HUES6 (cell line): ENCODE measurements at regions not wholly inside any gene's neighbourhood (a gene's known extent, or its start where the extent isn't known, plus 50 kb on each side); places are given as distances from the start of the nearest gene placed in this dataset.

Experiments used
- H3K27ac ChIP-seq: 2 replicates; pipeline ENCODE4 v1.7.0; 2013; ENCODE audit warnings: low read depth, mild to moderate bottlenecking, low read length, inconsistent platforms
- H3K27me3 ChIP-seq: 2 replicates; pipeline ENCODE4 v1.6.1; 2013; ENCODE audit warnings: low read length; ENCODE audit not compliant: control insufficient read depth, insufficient read depth
- H3K36me3 ChIP-seq: 2 replicates; pipeline ENCODE4 v1.6.1; 2013; ENCODE audit warnings: low read length; ENCODE audit not compliant: control insufficient read depth, insufficient read depth
- H3K4me1 ChIP-seq: 2 replicates; pipeline ENCODE4 v1.6.1; 2013; ENCODE audit warnings: low read length; ENCODE audit not compliant: control insufficient read depth, insufficient read depth
- H3K4me3 ChIP-seq: 2 replicates; pipeline ENCODE4 v1.5.1; 2013; ENCODE audit warnings: low read depth, low read length
- H3K9ac ChIP-seq: one replicate; pipeline ENCODE4 v1.6.1; 2013; ENCODE audit warnings: mild to moderate bottlenecking, low read length
- H3K9me3 ChIP-seq: 2 replicates; pipeline ENCODE4 v1.6.1; 2013; ENCODE audit warnings: low read depth, low read length; ENCODE audit not compliant: control insufficient read depth, insufficient read depth

DNA sequence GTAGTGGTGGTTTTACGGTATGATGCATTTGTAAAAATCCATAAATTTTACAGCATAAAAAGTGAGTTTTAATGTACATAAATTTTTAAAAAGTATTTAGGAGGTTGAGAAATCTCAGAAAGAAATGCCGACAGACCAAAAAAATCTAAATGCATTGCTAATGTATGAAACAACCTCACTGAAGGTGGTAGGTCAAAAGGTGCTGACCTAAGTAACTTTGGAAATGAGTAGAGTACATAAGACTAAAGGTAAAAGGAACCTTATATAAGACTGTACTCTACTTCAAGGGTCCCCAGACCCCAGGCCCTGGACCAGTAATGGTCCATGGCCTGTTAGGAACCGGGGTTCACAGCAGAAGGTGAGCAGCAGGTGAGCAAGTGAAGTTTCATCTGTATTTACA lies 163.4 kb downstream of the COL6A3 start:
- no peaks in the 10 kb centered on the region; the same call in 1 of the 2 replicates for H3K9me3 ChIP-seq
- no peak overlapping the region for H3K9ac ChIP-seq
- no peak overlapping the region for H3K4me3 ChIP-seq
- H3K27ac ChIP-seq: no peak overlapping the region
- H3K36me3 ChIP-seq: no peaks in the 10 kb centered on the region
- H3K27me3 ChIP-seq: no peaks in the 10 kb centered on the region
- no peaks in the 10 kb centered on the region for H3K4me1 ChIP-seq

DNA sequence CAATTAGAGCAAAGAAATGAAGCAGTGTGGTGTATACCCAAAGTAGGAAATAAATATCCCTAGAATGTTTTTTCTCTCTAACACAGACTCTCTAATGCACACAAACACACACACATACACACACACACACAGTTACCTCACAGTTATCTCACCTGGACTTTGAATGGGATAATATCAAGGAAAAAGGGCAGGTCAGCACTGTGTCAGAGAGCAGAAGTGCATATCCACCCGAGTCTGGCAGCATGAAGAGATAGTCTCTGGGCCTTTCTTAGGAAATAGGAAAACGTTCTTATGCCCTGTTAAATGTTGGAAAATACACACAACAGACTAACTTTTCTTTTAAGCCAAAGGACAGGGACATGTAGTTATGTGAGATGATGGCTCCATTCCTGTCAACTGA lies 162.0 kb downstream of the COL6A3 start:
- no peak overlapping the region for H3K4me3 ChIP-seq
- H3K9ac ChIP-seq: no peak overlapping the region
- H3K36me3 ChIP-seq: no peaks in the 10 kb centered on the region
- no peaks in the 10 kb centered on the region for H3K4me1 ChIP-seq
- H3K9me3 ChIP-seq: no peaks in the 10 kb centered on the region; the same call in 1 of the 2 replicates
- no peaks in the 10 kb centered on the region for H3K27me3 ChIP-seq
- no peak overlapping the region for H3K27ac ChIP-seq

DNA sequence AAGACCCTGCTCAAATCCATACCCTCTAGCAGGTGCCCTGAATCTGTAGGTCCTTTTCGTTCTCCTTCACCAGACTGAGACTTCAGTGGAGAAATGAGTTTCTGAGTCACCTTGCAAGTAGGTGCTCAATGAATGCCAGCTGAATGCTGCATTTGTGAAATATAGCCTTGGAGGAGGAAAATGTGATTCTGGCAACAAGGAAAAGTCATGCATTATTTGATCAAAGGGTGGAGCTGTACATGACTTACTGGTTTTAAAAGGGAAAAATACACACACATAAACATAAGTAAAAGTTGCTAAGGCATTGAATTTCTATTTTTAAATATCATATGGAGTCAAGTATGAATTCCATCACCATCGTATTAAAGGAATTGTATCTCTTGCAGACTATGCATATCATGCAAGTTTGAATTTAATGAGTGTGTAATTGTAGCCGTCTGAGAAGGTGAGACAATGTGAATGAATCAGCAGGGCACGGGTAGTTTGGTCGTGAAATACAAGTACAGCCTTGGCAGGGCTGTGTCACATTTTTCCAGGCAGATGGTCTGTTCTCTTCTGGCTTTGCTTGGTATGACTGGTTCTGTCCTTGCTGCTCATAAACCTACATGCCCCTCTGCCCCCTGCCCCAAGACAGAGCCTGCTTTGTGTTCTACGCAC lies 160.8 kb downstream of the COL6A3 start:
- no peak overlapping the region for H3K9ac ChIP-seq
- no peak overlapping the region for H3K4me3 ChIP-seq
- no peak overlapping the region for H3K27ac ChIP-seq
- H3K36me3 ChIP-seq: no peaks in the 10 kb centered on the region
- no peaks in the 10 kb centered on the region for H3K27me3 ChIP-seq
- H3K4me1 ChIP-seq: no peaks in the 10 kb centered on the region
- H3K9me3 ChIP-seq: no peaks in the 10 kb centered on the region; the same call in 1 of the 2 replicates

DNA sequence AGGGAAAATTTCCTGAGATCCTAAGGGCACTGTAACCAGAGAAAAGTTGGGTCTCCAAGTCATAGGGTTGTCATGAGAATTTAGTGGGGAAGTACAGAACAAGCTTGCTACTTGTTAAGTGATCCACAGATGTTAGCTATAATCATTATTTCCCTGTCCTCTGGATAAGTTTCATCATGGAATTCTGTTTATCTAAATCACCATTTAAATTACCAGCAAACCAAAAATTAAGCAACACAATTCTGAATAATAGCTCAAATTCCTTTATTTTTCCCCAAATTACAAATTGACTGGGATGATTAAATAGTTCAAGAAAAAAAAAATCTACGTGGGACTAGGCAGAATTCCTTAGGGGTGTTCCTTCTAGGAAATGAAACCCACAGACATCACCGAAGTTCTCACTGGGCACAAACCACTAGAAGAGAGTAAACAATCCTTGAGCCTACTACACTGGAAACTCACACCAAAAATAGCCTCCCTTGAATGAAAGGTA lies 159.5 kb downstream of the COL6A3 start:
- H3K4me3 ChIP-seq: no peak overlapping the region
- no peaks in the 10 kb centered on the region for H3K4me1 ChIP-seq
- no peaks in the 10 kb centered on the region for H3K36me3 ChIP-seq
- no peaks in the 10 kb centered on the region for H3K27me3 ChIP-seq
- H3K9ac ChIP-seq: no peak overlapping the region
- H3K9me3 ChIP-seq: no peaks in the 10 kb centered on the region
- no peak overlapping the region for H3K27ac ChIP-seq

DNA sequence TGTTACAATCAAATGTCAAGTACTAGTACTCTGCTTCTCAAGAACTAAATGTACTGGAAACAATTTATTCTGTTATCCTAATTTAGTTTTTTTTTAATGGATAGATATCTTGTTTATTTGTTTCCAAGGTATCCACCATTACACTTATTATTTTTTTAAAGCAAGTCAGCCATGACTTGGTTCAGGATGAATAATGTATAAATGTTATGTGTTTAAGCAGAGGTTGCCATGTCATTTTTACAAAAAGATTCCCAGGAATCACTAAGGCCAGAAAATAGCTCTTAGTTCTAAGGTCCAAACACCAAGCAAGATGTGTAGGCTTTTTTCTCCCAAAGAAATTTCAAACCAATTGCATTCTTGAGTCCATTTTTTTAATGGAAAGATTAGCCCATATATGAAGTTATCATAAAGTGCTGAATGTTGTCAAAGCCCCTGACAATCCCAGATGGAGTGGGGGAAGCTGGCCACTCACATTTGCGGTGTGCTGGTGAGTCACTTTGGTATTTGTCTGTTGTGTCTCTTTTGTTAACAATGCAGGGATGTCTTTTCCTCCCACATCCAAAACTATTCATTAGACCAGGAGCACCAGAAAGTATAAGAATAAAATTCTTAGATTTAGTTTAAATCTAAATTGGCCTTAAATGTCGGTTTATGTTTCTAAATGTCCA lies 158.9 kb downstream of the COL6A3 start:
- H3K4me1 ChIP-seq: no peaks in the 10 kb centered on the region
- H3K27me3 ChIP-seq: no peaks in the 10 kb centered on the region
- H3K9me3 ChIP-seq: no peaks in the 10 kb centered on the region
- H3K36me3 ChIP-seq: no peaks in the 10 kb centered on the region
- no peak overlapping the region for H3K9ac ChIP-seq
- no peak overlapping the region for H3K4me3 ChIP-seq
- no peak overlapping the region for H3K27ac ChIP-seq

DNA sequence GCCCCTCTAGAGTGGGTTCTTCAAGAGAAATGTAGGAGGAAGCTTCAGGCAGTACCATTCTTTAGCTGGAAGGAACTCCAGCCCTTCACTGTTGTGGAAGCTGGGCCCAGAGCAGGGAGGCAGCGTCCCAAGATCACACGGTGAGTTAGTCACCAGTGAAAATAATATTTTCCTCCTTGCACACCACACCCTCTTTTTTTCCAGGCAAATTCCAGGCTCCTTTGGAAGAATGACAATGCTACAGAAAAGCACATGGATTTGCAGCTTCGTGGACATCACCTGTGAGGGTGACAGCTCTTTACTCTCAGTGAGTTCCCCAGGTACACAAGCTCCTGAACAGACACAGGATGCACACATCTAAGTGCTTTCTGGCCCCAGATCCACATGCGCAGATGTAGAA lies 157.1 kb downstream of the COL6A3 start:
- Histone ChIP-seq H3K27ac (no peak overlapping the region), H3K9ac (no peak overlapping the region), H3K4me1 (no peaks in the 10 kb centered on the region), H3K9me3 (no peaks in the 10 kb centered on the region), H3K36me3 (no peaks in the 10 kb centered on the region), H3K27me3 (no peaks in the 10 kb centered on the region), H3K4me3 (no peak overlapping the region)

DNA sequence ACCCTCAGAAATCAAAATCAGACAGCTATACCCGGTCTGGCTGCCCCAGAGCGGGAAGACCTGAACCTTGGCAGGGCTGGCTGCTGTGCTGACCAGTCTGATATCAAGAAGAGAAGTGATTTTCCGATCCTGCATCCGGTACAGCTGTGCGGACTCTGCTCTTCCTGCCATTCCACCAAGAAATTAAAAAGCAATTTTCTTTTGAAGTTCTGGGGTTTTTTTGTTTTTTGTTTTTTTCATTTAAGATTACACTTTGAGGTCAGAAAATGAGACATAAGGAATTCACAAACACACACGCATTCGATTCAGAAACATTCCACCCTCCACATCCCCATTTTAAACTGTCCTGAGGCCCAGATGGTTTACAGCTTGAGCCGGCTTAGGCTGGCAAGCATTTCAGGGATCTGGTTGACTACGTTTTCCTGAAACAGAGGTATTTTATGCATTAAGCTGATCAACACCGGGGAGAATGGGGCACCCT lies 156.5 kb downstream of the COL6A3 start:
- Histone ChIP-seq H3K27ac (no peak overlapping the region), H3K4me3 (no peak overlapping the region), H3K36me3 (no peaks in the 10 kb centered on the region), H3K9ac (no peak overlapping the region), H3K27me3 (no peaks in the 10 kb centered on the region), H3K4me1 (no peaks in the 10 kb centered on the region), H3K9me3 (no peaks in the 10 kb centered on the region)

DNA sequence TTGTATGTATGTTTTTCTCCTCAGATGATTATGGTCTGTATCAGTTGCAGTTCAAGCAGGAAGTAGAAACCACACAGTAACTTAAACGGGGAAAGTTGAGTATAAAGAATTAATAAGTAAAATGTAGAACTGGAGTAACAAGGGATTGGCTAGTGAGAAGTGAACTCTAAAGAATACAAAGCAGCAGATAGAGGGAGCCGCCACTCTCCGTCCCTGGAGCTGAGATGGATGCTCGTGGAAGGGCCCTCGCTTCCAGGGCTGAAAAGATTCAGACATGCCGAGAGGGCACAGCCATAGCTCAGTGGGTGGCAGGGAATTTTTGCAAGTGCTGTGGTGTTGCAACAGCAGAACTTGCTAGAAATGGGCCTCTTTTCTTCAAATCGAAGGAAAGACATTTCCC lies 155.8 kb downstream of the COL6A3 start:
- Histone ChIP-seq H3K4me1 (no peaks in the 10 kb centered on the region), H3K27ac (no peak overlapping the region), H3K9me3 (no peaks in the 10 kb centered on the region), H3K27me3 (no peaks in the 10 kb centered on the region), H3K4me3 (no peak overlapping the region), H3K9ac (no peak overlapping the region), H3K36me3 (no peaks in the 10 kb centered on the region)

DNA sequence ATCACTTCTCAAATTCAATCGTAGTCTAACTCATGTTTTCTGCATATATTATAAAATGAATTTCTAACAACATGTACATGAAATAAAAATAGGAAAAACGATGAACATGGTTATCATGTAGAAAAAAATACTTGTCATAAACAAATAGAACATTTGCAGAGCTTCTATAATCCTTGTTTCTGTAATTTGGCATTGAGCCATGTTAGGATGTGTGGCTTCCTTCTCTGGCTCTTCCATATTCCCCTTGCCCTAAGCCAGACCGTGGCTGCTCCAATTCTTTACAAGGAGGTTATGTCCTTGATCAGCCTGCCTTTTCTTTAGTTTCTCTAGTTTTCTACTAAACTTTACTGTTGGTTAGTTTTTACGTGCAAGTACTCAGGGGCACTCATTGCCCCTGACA lies 155.3 kb downstream of the COL6A3 start:
- H3K27ac ChIP-seq: no peak overlapping the region
- no peaks in the 10 kb centered on the region for H3K4me1 ChIP-seq
- H3K36me3 ChIP-seq: no peaks in the 10 kb centered on the region
- no peaks in the 10 kb centered on the region for H3K9me3 ChIP-seq
- H3K27me3 ChIP-seq: no peaks in the 10 kb centered on the region
- H3K9ac ChIP-seq: no peak overlapping the region
- H3K4me3 ChIP-seq: no peak overlapping the region

DNA sequence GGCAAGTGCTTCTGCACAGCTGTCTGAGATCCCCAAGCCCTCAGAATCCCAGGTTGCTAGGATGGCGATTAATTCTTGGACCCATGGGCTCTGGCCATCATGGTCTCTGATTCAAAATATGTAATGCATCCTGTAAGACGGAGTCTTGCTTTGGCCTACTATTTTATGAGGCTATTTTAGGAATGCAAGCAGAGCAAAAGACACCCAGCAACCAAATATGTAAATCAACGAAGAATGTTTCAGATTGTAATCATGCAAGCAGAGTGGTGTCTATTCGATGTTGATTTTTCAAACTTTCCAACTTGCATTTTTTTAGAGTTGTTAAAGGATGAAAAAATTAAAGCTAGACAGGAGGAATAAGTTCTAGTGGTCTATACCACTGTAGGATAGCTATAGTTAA lies 154.8 kb downstream of the COL6A3 start:
- no peak overlapping the region for H3K27ac ChIP-seq
- H3K4me1 ChIP-seq: no peaks in the 10 kb centered on the region

DNA sequence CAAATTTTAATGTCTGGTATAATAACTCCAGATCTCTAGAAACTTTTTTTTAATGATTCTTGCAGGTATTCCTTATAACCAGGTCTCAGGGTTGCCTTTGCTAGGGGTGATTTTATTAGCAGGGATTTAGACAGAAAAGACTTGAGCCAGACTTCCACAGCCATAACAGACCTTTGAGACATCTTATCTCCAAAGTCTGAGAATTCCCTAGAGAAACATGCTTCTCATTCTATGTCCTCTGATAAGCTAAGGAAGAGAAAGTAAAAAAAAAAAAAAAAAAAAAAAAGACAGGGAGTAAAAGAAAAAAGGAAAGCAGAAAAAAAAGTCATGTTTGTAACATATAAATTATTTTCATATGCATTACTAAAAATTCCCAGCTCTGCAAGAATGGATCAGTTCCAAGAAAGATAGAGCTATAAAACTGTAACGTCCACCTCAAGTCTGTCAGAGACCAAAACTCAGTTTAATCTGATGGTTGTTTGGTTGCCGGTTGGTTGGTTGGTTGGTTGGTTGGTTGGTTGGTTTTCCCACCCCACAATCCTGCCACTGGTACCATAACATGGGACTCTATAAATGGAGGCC lies 153.8 kb downstream of the COL6A3 start:
- no peaks in the 10 kb centered on the region for H3K9me3 ChIP-seq
- H3K4me1 ChIP-seq: no peaks in the 10 kb centered on the region
- no peaks in the 10 kb centered on the region for H3K36me3 ChIP-seq
- H3K9ac ChIP-seq: no peak overlapping the region
- no peak overlapping the region for H3K27ac ChIP-seq
- no peak overlapping the region for H3K4me3 ChIP-seq
- no peaks in the 10 kb centered on the region for H3K27me3 ChIP-seq

More for the DNA sequence above, 154.8 kb downstream of the COL6A3 start:
- Histone ChIP-seq H3K9me3 (no peaks in the 10 kb centered on the region), H3K36me3 (no peaks in the 10 kb centered on the region), H3K9ac (no peak overlapping the region), H3K4me3 (no peak overlapping the region), H3K27me3 (no peaks in the 10 kb centered on the region)
